ENCODE measurements at regions not wholly inside any gene's neighbourhood (a gene's known extent, or its start where the extent isn't known, plus 50 kb on each side); places are given as distances from the start of the nearest gene placed in this dataset.

- TF ChIP-seq POLR2A (IDR thresholded peaks at IDR 0.05), result no peak
- TF ChIP-seq, protein P1, sequence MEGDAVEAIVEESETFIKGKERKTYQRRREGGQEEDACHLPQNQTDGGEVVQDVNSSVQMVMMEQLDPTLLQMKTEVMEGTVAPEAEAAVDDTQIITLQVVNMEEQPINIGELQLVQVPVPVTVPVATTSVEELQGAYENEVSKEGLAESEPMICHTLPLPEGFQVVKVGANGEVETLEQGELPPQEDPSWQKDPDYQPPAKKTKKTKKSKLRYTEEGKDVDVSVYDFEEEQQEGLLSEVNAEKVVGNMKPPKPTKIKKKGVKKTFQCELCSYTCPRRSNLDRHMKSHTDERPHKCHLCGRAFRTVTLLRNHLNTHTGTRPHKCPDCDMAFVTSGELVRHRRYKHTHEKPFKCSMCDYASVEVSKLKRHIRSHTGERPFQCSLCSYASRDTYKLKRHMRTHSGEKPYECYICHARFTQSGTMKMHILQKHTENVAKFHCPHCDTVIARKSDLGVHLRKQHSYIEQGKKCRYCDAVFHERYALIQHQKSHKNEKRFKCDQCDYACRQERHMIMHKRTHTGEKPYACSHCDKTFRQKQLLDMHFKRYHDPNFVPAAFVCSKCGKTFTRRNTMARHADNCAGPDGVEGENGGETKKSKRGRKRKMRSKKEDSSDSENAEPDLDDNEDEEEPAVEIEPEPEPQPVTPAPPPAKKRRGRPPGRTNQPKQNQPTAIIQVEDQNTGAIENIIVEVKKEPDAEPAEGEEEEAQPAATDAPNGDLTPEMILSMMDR (IDR thresholded peaks at IDR 0.05 in 4 of 5, conservative IDR thresholded peaks at IDR 0.05 in 1 of 5), result no peak
These were observed 76.0 kb downstream of the UNC5CL start for GRCh38 chr6:40963019-40963418.
